Brain microvascular endothelial cell (primary cell): ENCODE measurements at regions not wholly inside any gene's neighbourhood (a gene's known extent, or its start where the extent isn't known, plus 50 kb on each side); places are given as distances from the start of the nearest gene placed in this dataset.

ENCODE experiments used
- DNase-seq: peaks from one replicate; pipeline ENCODE4 v3.0.0-alpha.2; 2020
- H3K27ac ChIP-seq: fragments of 250-450 bp; sonication (Bioruptor Pico); 2 replicates; pipeline ENCODE4 v1.5.1; 2020; ENCODE audit warnings: mild to moderate bottlenecking, moderate library complexity
- H3K27me3 ChIP-seq: fragments of 250-450 bp; sonication (Bioruptor Pico); replicated peaks from 2 replicates; pipeline ENCODE4 v1.5.1; 2020; ENCODE audit warnings: mild to moderate bottlenecking
- H3K36me3 ChIP-seq: fragments of 250-450 bp; sonication (Bioruptor Pico); replicated peaks from 2 replicates; pipeline ENCODE4 v1.5.1; 2020; ENCODE audit warnings: mild to moderate bottlenecking
- H3K4me3 ChIP-seq: 2 replicates; pipeline ENCODE4 v1.5.1; 2011; ENCODE audit warnings: low read depth, mild to moderate bottlenecking, control low read depth, low read length, moderate library complexity
- in situ Hi-C: cut with HindIII; loops from 2 replicates; pipeline ENCODE4 v1.10.0; 2017; ENCODE audit warnings: low sequenced_read_pairs, low pct_ligation_motif_present
- TF ChIP-seq, protein P1 (sequence below): IDR thresholded peaks from 2 replicates; pipeline ENCODE4 v1.5.1; 2011; ENCODE audit warnings: low read depth, mild to moderate bottlenecking, moderate library complexity, low read length, control low read depth, inconsistent platforms; ENCODE audit errors: missing control alignments

DNA sequence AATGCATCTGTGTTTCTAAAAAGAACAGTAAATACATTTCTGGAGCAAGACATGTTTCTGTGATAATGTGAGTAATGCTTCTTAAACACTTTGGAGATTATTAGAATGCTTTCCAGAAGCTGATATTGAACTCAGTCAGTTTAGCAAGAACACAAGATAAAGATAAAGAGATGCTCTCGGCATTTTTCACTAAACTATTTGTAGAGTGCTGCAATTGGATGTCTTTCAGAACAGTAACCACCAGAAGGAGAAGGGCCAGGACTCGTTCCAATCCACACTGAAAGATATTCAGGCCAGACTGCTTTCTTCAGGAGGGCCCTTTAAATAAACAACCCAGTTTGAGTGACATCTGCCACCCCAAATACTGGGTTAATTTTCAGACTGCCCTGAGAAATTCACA, 456.0 kb downstream of the TBC1D4 start:
- TF ChIP-seq, protein P1, sequence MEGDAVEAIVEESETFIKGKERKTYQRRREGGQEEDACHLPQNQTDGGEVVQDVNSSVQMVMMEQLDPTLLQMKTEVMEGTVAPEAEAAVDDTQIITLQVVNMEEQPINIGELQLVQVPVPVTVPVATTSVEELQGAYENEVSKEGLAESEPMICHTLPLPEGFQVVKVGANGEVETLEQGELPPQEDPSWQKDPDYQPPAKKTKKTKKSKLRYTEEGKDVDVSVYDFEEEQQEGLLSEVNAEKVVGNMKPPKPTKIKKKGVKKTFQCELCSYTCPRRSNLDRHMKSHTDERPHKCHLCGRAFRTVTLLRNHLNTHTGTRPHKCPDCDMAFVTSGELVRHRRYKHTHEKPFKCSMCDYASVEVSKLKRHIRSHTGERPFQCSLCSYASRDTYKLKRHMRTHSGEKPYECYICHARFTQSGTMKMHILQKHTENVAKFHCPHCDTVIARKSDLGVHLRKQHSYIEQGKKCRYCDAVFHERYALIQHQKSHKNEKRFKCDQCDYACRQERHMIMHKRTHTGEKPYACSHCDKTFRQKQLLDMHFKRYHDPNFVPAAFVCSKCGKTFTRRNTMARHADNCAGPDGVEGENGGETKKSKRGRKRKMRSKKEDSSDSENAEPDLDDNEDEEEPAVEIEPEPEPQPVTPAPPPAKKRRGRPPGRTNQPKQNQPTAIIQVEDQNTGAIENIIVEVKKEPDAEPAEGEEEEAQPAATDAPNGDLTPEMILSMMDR, result no peak
- Histone ChIP-seq H3K36me3 (no peaks in the 10 kb centered on the region), H3K27ac (no peak overlapping the region), H3K4me3 (no peak overlapping the region), H3K27me3 (no peaks in the 10 kb centered on the region)
- DNase-seq, result no peak
- in situ Hi-C loops, result no loop called here

DNA sequence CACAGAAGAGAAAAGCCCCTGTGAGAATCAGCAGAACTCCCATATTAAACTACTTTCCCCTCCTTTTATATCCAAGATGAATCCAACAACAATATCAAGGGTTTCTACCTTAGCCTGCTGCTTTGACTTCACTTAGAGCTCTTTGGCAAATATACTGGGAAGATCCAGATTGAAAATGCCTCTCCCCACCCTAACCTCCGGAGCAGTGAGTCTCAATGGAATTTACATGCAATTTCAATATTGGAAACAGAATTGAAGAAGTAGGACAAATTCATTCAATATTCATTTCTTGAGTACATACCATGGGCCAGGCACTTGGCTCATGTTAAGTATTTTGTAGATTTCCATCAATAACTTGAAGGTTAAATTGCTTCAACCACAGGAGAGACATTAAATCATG, 457.4 kb downstream of the TBC1D4 start:
- in situ Hi-C loops, result no loop called here
- no peaks in the 10 kb centered on the region for H3K27me3 ChIP-seq
- no peak for DNase-seq
- TF ChIP-seq, protein P1, result no peak
- no peak overlapping the region for H3K27ac ChIP-seq
- H3K4me3 ChIP-seq, result no peak overlapping the region
- no peaks in the 10 kb centered on the region for H3K36me3 ChIP-seq

DNA sequence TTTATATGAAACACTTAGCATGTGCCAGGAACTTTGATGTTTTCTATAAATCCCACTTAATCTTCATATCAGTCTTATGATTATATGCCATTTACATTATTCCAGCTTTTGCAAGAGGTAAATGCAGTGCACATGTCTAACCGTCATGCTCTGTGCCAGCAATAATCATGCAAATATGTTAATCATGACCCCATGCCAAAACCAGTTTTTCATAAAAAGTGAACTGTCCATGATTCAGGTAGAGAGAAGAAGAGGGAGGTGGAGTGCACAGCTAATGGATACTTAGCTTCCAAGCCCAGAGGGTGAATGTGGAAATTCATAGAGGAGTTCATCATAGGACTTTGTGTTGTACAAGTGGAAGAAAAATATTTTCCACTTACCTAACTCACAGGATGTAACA, 458.4 kb downstream of the TBC1D4 start:
- no peaks in the 10 kb centered on the region for H3K27me3 ChIP-seq
- H3K4me3 ChIP-seq, result no peak overlapping the region
- no peak overlapping the region for H3K27ac ChIP-seq
- DNase-seq, result no peak
- TF ChIP-seq, protein P1, result no peak
- in situ Hi-C loops, result no loop called here
- no peaks in the 10 kb centered on the region for H3K36me3 ChIP-seq

DNA sequence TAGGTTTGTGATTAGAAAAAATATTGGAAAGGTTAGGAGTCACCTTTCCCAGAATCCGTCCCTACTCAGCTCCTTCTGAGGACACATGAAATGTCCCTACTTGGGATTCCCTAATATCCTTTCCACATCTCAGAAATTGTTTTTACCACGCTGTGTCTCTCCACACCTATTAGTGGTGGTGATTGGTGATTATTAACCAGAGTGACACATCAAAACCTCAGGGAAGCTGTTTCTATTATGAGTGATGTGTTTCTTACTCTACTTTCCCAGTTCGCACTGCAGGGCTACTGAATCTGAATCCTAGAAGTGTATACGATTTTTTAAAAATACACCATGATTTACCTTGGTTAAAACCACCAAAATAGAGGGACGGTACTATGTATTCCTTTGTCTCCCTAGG, 460.8 kb downstream of the TBC1D4 start:
- no peak overlapping the region for H3K27ac ChIP-seq
- H3K4me3 ChIP-seq, result no peak overlapping the region
- TF ChIP-seq, protein P1, result no peak
- H3K27me3 ChIP-seq, result no peaks in the 10 kb centered on the region
- H3K36me3 ChIP-seq, result no peaks in the 10 kb centered on the region
- DNase-seq, result no peak
- in situ Hi-C loops, result no loop called here

DNA sequence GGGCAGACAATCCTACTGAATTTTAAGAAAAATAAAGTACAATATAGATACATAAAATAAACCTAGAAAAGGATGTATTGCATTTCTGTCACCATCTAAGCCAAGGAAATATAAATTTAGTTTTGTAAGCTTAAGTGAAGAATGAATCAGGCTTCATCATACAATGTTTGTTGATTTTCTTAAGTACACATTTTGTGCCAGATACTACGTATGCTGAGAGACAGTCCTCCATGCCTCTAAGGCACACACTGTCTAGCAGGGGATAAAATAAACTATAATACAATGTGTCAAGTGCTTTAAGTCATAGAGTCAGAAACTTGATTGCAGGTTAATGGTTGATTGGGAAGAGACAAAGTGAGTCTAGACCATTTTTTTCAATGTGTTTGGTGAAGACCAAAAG, 465.7 kb downstream of the TBC1D4 start:
- in situ Hi-C loops, result no loop called here
- TF ChIP-seq, protein P1, result no peak

DNA sequence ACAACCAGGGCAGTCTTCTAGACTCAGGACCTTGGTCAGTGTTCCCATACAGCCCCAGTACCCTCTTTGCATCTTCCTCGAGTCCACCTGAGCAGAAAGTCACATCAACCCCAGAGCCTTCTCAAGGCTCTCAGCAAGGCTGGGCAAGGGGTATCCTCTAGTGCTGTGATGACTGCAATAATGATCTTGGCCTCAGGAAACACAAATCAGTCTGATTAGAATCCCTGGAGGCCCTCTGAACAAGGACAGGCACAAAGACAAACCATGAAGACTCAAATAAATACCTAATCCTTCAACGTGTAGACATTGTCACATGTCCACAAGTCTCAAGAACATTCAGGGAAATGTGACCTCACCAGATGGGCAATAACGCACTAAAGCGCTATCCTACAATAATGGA, 468.2 kb downstream of the TBC1D4 start:
- in situ Hi-C loops, result no loop called here
- TF ChIP-seq, protein P1, result no peak
- H3K27ac ChIP-seq, result no peak overlapping the region
- H3K36me3 ChIP-seq, result no peaks in the 10 kb centered on the region
- no peak overlapping the region for H3K4me3 ChIP-seq
- no peaks in the 10 kb centered on the region for H3K27me3 ChIP-seq
- no peak for DNase-seq

More for the DNA sequence above, 465.7 kb downstream of the TBC1D4 start:
- DNase-seq, result no peak
- no peaks in the 10 kb centered on the region for H3K36me3 ChIP-seq
- H3K27me3 ChIP-seq, result no peaks in the 10 kb centered on the region
- H3K4me3 ChIP-seq, result no peak overlapping the region
- no peak overlapping the region for H3K27ac ChIP-seq
